Karpas-422 (cell line): ENCODE measurements at regions not wholly inside any gene's neighbourhood (a gene's known extent, or its start where the extent isn't known, plus 50 kb on each side); places are given as distances from the start of the nearest gene placed in this dataset.

ENCODE experiments used
- DNase-seq: peaks from one replicate; pipeline ENCODE4 v3.0.0-alpha.2; 2015
- H2AFZ ChIP-seq: fragments of 200-600 bp; sonication (generic); 2 replicates; pipeline ENCODE4 v1.6.1; 2014; ENCODE audit warnings: antibody characterized with exemption, low read length, mixed read lengths
- H3K27ac ChIP-seq: fragments of 200-600 bp; sonication (generic); 2 replicates; pipeline ENCODE4 v1.5.1; 2014; ENCODE audit warnings: mild to moderate bottlenecking, low read length, moderate library complexity
- H3K27me3 ChIP-seq: fragments of 200-600 bp; sonication (generic); 2 replicates; pipeline ENCODE4 v1.6.1; 2014; ENCODE audit warnings: low read length, mixed read lengths
- H3K36me3 ChIP-seq: fragments of 200-600 bp; sonication (generic); 2 replicates; pipeline ENCODE4 v1.6.1; 2014; ENCODE audit warnings: low read length, mixed read lengths; ENCODE audit not compliant: insufficient read depth
- H3K4me1 ChIP-seq: fragments of 200-600 bp; sonication (generic); 2 replicates; pipeline ENCODE4 v1.6.1; 2014; ENCODE audit warnings: mild to moderate bottlenecking, low read length, mixed read lengths
- H3K4me2 ChIP-seq: fragments of 200-600 bp; sonication (generic); 2 replicates; pipeline ENCODE4 v1.6.1; 2014; ENCODE audit warnings: low read length, low read depth, mild to moderate bottlenecking; ENCODE audit not compliant: poor library complexity, severe bottlenecking
- H3K4me3 ChIP-seq: fragments of 200-600 bp; sonication (generic); 2 replicates; pipeline ENCODE4 v1.5.1; 2014; ENCODE audit warnings: mild to moderate bottlenecking, antibody characterized with exemption, low read length, mixed read lengths
- H3K79me2 ChIP-seq: fragments of 200-600 bp; sonication (generic); 2 replicates; pipeline ENCODE4 v1.6.1; 2014; ENCODE audit warnings: mild to moderate bottlenecking, low read length, mixed read lengths
- H3K9ac ChIP-seq: fragments of 200-600 bp; sonication (generic); 2 replicates; pipeline ENCODE4 v1.6.0; 2014; ENCODE audit warnings: low read length
- H3K9me2 ChIP-seq: fragments of 200-600 bp; sonication (generic), shearing (Covaris generic); replicated peaks from 2 replicates; pipeline ENCODE4 v1.6.0; 2014; ENCODE audit warnings: mild to moderate bottlenecking, low read length, moderate library complexity; ENCODE audit not compliant: insufficient read depth
- H3K9me3 ChIP-seq: fragments of 300-700, 200-600 bp; sonication (generic); 2 replicates; pipeline ENCODE4 v1.6.1; 2014; ENCODE audit warnings: low read length, mixed read lengths
- H4K20me1 ChIP-seq: fragments of 200-600 bp; sonication (generic); 2 replicates; pipeline ENCODE4 v1.6.1; 2014; ENCODE audit warnings: mild to moderate bottlenecking, antibody characterized with exemption, low read length, low read depth; ENCODE audit not compliant: insufficient read depth

GRCh38 chr14:65239938-65240296 is 137.6 kb upstream of the MAX start:
- Histone ChIP-seq H3K9me3 (no peaks in the 10 kb centered on the region), H3K9ac (no peak overlapping the region), H3K4me2 (no peak overlapping the region)

GRCh38 chr14:65241125-65241752 is 138.9 kb upstream of the MAX start:
- Histone ChIP-seq H3K79me2 (no peaks in the 10 kb centered on the region), H3K4me2 (no peak overlapping the region), H3K4me1 (peaks cover 4% of the 10 kb centered on the region; the same call in 1 of the 2 replicates), H3K9ac (no peak overlapping the region), H3K27ac (no peak overlapping the region), H3K9me3 (no peaks in the 10 kb centered on the region), H3K9me2 (no peaks in the 10 kb centered on the region), H2AFZ (0 out of 2 replicates have a peak overlapping the region, but pooled peaks have one; percentile 59), H3K36me3 (no peaks in the 10 kb centered on the region), H4K20me1 (no peaks in the 10 kb centered on the region), H3K27me3 (no peaks in the 10 kb centered on the region), H3K4me3 (no peak overlapping the region)
- DNase-seq = no peak

More at GRCh38 chr14:65239938-65240296, 137.6 kb upstream of the MAX start:
- Histone ChIP-seq H3K4me1 (peaks cover 4% of the 10 kb centered on the region; the same call in 1 of the 2 replicates), H3K27ac (no peak overlapping the region), H4K20me1 (no peaks in the 10 kb centered on the region), H3K79me2 (no peaks in the 10 kb centered on the region), H2AFZ (no peak overlapping the region), H3K27me3 (no peaks in the 10 kb centered on the region), H3K36me3 (no peaks in the 10 kb centered on the region), H3K9me2 (no peaks in the 10 kb centered on the region), H3K4me3 (no peak overlapping the region)
- no peak for DNase-seq

GRCh38 chr14:65242732-65243134 is 140.4 kb upstream of the MAX start:
- Histone ChIP-seq H3K4me1 (peaks cover 4% of the 10 kb centered on the region; the same call in 1 of the 2 replicates), H3K9me2 (no peaks in the 10 kb centered on the region), H3K27me3 (no peaks in the 10 kb centered on the region), H3K36me3 (no peaks in the 10 kb centered on the region), H3K9ac (no peak overlapping the region), H4K20me1 (no peaks in the 10 kb centered on the region), H3K79me2 (no peaks in the 10 kb centered on the region), H3K27ac (no peak overlapping the region), H3K4me2 (no peak overlapping the region), H3K4me3 (no peak overlapping the region), H2AFZ (no peak overlapping the region), H3K9me3 (no peaks in the 10 kb centered on the region)
- no peak for DNase-seq

GRCh38 chr14:65243766-65244442 is 141.6 kb upstream of the MAX start:
- H2AFZ ChIP-seq = peak overlapping the region; percentile 58
- H3K79me2 ChIP-seq = no peaks in the 10 kb centered on the region
- no peaks in the 10 kb centered on the region for H3K9me2 ChIP-seq
- no peaks in the 10 kb centered on the region for H3K36me3 ChIP-seq
- no peak overlapping the region for H3K4me2 ChIP-seq
- DNase-seq = peak; percentile 62
- no peaks in the 10 kb centered on the region for H3K27me3 ChIP-seq
- H3K4me1 ChIP-seq = peaks cover 4% of the 10 kb centered on the region; the same call in 1 of the 2 replicates
- no peak overlapping the region for H3K4me3 ChIP-seq
- no peaks in the 10 kb centered on the region for H3K9me3 ChIP-seq
- no peak overlapping the region for H3K9ac ChIP-seq
- no peaks in the 10 kb centered on the region for H4K20me1 ChIP-seq
- H3K27ac ChIP-seq = no peak overlapping the region

DNA sequence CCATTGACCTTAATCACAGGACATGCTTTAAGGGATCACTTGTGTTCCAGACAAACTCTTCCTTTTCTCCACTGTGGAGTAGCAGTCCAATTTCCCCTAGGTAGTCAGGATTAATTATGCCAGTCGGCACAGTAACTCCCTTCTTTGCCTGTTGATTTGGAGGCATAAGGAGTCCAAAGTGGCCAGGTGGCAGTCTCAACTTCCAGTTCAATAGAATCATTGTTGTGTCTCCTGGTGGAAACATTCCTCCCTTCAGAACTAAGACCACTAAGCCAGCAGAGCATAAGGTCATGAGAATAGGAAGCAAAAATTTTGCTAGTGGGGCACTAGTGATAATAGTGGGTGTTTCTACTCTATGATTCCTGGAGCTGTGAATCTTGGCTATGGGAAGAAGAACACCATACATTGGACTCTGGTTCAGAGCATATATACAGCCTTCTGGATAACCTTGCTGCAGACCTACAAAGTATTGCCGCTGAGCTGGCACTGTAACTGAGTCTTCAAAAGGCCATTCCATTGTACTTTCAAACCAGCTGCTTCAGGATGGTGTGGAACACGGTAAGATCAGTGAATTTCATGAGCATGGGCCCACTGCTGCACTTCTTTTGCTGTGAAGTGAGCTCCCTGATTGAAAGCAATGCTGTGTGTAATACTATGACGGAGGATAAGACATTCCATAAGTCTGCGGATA is 147.3 kb upstream of the MAX start:
- Histone ChIP-seq H3K36me3 (no peaks in the 10 kb centered on the region), H3K79me2 (no peaks in the 10 kb centered on the region), H3K4me1 (no peaks in the 10 kb centered on the region), H3K9me3 (no peaks in the 10 kb centered on the region), H2AFZ (no peak overlapping the region), H3K27me3 (no peaks in the 10 kb centered on the region), H3K9ac (no peak overlapping the region), H3K27ac (no peak overlapping the region), H3K4me3 (no peak overlapping the region), H3K4me2 (no peak overlapping the region), H4K20me1 (no peaks in the 10 kb centered on the region), H3K9me2 (no peaks in the 10 kb centered on the region)
- DNase-seq = no peak

- Histone ChIP-seq H3K4me3 (no peak overlapping the region), H3K4me2 (no peak overlapping the region), H3K79me2 (no peaks in the 10 kb centered on the region), H3K4me1 (no peaks in the 10 kb centered on the region), H3K9me2 (no peaks in the 10 kb centered on the region), H3K9me3 (no peaks in the 10 kb centered on the region), H4K20me1 (no peaks in the 10 kb centered on the region), H3K27ac (no peak overlapping the region), H2AFZ (no peak overlapping the region), H3K36me3 (no peaks in the 10 kb centered on the region), H3K27me3 (no peaks in the 10 kb centered on the region), H3K9ac (no peak overlapping the region)
- no peak for DNase-seq
Observed at GRCh38 chr14:65250162-65250495, 147.8 kb upstream of the MAX start.

- Histone ChIP-seq H3K9me2 (no peaks in the 10 kb centered on the region), H3K36me3 (no peaks in the 10 kb centered on the region), H3K27me3 (no peaks in the 10 kb centered on the region), H3K27ac (no peak overlapping the region), H3K4me2 (no peak overlapping the region), H3K4me3 (no peak overlapping the region), H3K4me1 (no peaks in the 10 kb centered on the region), H4K20me1 (no peaks in the 10 kb centered on the region), H2AFZ (no peak overlapping the region), H3K9me3 (no peaks in the 10 kb centered on the region), H3K79me2 (no peaks in the 10 kb centered on the region), H3K9ac (no peak overlapping the region)
- no peak for DNase-seq
Observed at GRCh38 chr14:65251213-65251612, 148.9 kb upstream of the MAX start.

- no peak for DNase-seq
- Histone ChIP-seq H3K4me3 (no peak overlapping the region), H2AFZ (no peak overlapping the region), H4K20me1 (no peaks in the 10 kb centered on the region), H3K4me1 (no peaks in the 10 kb centered on the region), H3K79me2 (no peaks in the 10 kb centered on the region), H3K36me3 (no peaks in the 10 kb centered on the region), H3K9me2 (no peaks in the 10 kb centered on the region), H3K4me2 (no peak overlapping the region), H3K27me3 (no peaks in the 10 kb centered on the region), H3K9ac (no peak overlapping the region), H3K9me3 (no peaks in the 10 kb centered on the region), H3K27ac (no peak overlapping the region)
Observed at GRCh38 chr14:65252482-65253255, 150.4 kb upstream of the MAX start.
